Osteocyte (in vitro differentiated cells): ENCODE measurements at regions not wholly inside any gene's neighbourhood (a gene's known extent, or its start where the extent isn't known, plus 50 kb on each side); places are given as distances from the start of the nearest gene placed in this dataset.

ENCODE experiments used
- DNase-seq: peaks from one replicate; pipeline ENCODE4 v3.0.0; 2021; ENCODE audit warnings: mixed read lengths; ENCODE audit not compliant: unreplicated experiment; ENCODE audit errors: extremely low spot score
- H3K27ac Mint-ChIP-seq: one replicate; pipeline ENCODE4 v1.8.0; 2021; ENCODE audit warnings: mild to moderate bottlenecking, mixed read lengths; ENCODE audit not compliant: unreplicated experiment
- H3K27me3 Mint-ChIP-seq: one replicate; pipeline ENCODE4 v1.8.0; 2021; ENCODE audit warnings: mixed read lengths; ENCODE audit not compliant: unreplicated experiment
- H3K36me3 Mint-ChIP-seq: one replicate; pipeline ENCODE4 v1.8.0; 2021; ENCODE audit warnings: mixed read lengths; ENCODE audit not compliant: unreplicated experiment
- H3K4me1 Mint-ChIP-seq: one replicate; pipeline ENCODE4 v1.8.0; 2021; ENCODE audit warnings: mixed read lengths; ENCODE audit not compliant: unreplicated experiment
- H3K4me3 Mint-ChIP-seq: one replicate; pipeline ENCODE4 v1.8.0; 2021; ENCODE audit warnings: mild to moderate bottlenecking, moderate library complexity, mixed read lengths; ENCODE audit not compliant: unreplicated experiment
- H3K9me3 Mint-ChIP-seq: one replicate; pipeline ENCODE4 v1.8.0; 2021; ENCODE audit warnings: mixed read lengths; ENCODE audit not compliant: unreplicated experiment
- CTCF ChIP-seq: fragments of 200-600 bp; sonication (generic); IDR thresholded peaks from 2 replicates; pipeline ENCODE4 v1.5.0; 2021; ENCODE audit warnings: antibody characterized with exemption, mild to moderate bottlenecking, moderate library complexity

GRCh38 chr18:56377231-56377630 is 261.2 kb downstream of the TXNL1 start:
- H3K36me3 Mint-ChIP-seq, result no peaks in the 10 kb centered on the region
- no peak overlapping the region for H3K27ac Mint-ChIP-seq
- no peak overlapping the region for H3K4me3 Mint-ChIP-seq
- no peak for DNase-seq
- H3K9me3 Mint-ChIP-seq, result no peaks in the 10 kb centered on the region
- TF ChIP-seq CTCF, result no peak
- H3K4me1 Mint-ChIP-seq, result peaks cover 44% of the 10 kb centered on the region
- no peaks in the 10 kb centered on the region for H3K27me3 Mint-ChIP-seq

GRCh38 chr18:56374007-56374655 is 264.3 kb downstream of the TXNL1 start:
- TF ChIP-seq CTCF, result no peak
- peaks cover 42% of the 10 kb centered on the region for H3K4me1 Mint-ChIP-seq
- H3K9me3 Mint-ChIP-seq, result no peaks in the 10 kb centered on the region
- no peaks in the 10 kb centered on the region for H3K27me3 Mint-ChIP-seq
- no peaks in the 10 kb centered on the region for H3K36me3 Mint-ChIP-seq
- H3K4me3 Mint-ChIP-seq, result no peak overlapping the region
- DNase-seq, result no peak
- H3K27ac Mint-ChIP-seq, result peak overlapping the region; percentile 72

DNA sequence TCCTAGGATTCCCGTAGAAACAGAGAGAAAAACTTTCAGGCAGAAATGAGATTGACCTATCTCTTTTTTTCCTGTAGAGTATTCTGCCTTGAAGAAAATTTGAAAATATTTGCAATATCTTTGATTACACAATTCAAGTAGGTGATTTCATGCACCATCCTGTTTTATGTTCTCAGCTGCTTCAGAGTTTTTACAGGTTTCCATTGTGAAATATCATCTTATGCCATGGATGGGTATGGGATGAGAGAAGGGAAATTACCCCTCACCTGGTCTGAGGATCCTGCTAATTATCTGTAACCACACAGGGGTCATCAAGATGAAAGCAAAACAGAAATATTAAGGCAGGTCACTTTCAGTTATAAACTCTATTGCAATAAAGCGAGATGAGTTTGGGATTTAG is 264.8 kb downstream of the TXNL1 start:
- no peaks in the 10 kb centered on the region for H3K36me3 Mint-ChIP-seq
- H3K9me3 Mint-ChIP-seq, result no peaks in the 10 kb centered on the region
- TF ChIP-seq CTCF, result no peak
- H3K27ac Mint-ChIP-seq, result peak overlapping the region; percentile 1
- H3K27me3 Mint-ChIP-seq, result no peaks in the 10 kb centered on the region
- no peak overlapping the region for H3K4me3 Mint-ChIP-seq
- H3K4me1 Mint-ChIP-seq, result peaks cover 37% of the 10 kb centered on the region
- DNase-seq, result no peak

DNA sequence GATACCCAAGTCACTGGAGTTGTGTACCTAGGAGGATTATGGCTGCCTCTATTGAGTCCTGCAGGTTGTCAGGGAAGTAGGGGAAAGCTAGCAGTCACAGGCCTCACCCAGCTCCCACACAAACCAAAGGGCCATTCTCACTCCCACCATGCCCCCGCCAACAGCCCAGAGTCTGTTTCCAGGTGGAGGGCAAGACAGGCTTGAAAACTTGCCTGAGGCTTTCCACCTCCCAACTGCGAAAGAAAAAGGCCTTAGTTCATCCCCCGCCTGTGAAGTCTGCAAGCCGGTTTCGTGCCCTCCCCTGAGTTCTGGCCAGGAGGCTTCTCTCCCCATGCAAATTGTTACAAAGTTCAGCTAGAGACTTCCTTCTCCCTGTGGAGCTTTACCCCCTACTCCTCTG is 270.3 kb downstream of the TXNL1 start:
- Mint-ChIP-seq H3K27me3 (no peaks in the 10 kb centered on the region), H3K9me3 (peaks cover 3% of the 10 kb centered on the region), H3K27ac (no peak overlapping the region), H3K4me3 (no peak overlapping the region), H3K36me3 (no peaks in the 10 kb centered on the region), H3K4me1 (no peaks in the 10 kb centered on the region)
- no peak for TF ChIP-seq CTCF
- DNase-seq, result no peak

DNA sequence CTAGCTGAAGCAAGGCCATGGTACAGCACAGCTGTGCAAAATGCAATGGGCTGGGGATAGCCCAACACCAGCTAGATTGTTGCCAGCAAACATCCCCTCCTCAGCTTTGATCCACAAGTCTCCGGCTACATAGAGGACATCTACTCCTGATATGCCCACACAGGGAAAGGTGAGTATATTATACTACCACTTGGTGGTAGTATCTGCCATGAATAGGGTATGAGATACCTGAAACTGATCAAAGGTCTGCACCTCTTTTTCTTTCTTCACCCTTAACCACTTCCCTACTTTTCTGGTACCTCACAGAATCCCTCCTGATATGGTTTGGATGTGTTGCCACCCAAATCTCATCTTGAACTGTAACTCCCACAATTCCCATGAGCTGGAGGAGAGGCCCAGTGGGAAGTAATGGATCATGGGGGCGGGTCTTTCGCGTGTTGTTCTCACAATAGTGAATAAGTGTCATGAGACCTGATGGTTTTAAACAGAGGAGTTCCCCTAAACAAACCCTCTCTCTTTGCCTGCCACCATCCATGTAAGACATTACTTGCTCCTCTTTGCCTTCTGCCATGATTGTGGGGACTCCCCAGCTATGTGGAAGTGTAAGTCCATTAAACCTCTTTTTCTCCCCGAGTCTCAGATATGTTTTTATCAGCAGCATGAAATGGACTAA is 279.6 kb downstream of the TXNL1 start:
- H3K27me3 Mint-ChIP-seq, result no peaks in the 10 kb centered on the region
- H3K4me1 Mint-ChIP-seq, result no peaks in the 10 kb centered on the region
- DNase-seq, result no peak
- H3K27ac Mint-ChIP-seq, result no peak overlapping the region
- no peak for TF ChIP-seq CTCF
- peaks cover 5% of the 10 kb centered on the region for H3K36me3 Mint-ChIP-seq
- H3K4me3 Mint-ChIP-seq, result no peak overlapping the region
- H3K9me3 Mint-ChIP-seq, result peaks cover 26% of the 10 kb centered on the region
